Neural cell (in vitro differentiated cells): ENCODE measurements at regions not wholly inside any gene's neighbourhood (a gene's known extent, or its start where the extent isn't known, plus 50 kb on each side); places are given as distances from the start of the nearest gene placed in this dataset.

Experiments
- H2AFZ ChIP-seq: fragments of 200-600, 300-800 bp; sonication (generic), shearing (Covaris generic); 2 replicates; pipeline ENCODE4 v1.6.0; 2014; ENCODE audit warnings: low read depth, mild to moderate bottlenecking, antibody characterized with exemption, low read length, moderate library complexity
- H3F3A ChIP-seq: fragments of 200-600 bp; shearing (Covaris generic); 2 replicates; pipeline ENCODE4 v1.6.1; 2016; ENCODE audit warnings: mild to moderate bottlenecking, moderate library complexity, mixed read lengths, antibody characterized with exemption, low read length; ENCODE audit not compliant: insufficient read depth, poor library complexity, severe bottlenecking
- H3K27ac ChIP-seq: fragments of 200-600, 300-800 bp; sonication (generic), shearing (Covaris generic); 2 replicates; pipeline ENCODE4 v1.5.1; 2014; ENCODE audit warnings: mild to moderate bottlenecking, low read length, moderate library complexity
- H3K27me3 ChIP-seq: fragments of 300-800, 200-600 bp; sonication (generic), shearing (Covaris generic); 2 replicates; pipeline ENCODE4 v1.6.0; 2014; ENCODE audit warnings: mild to moderate bottlenecking, low read depth, low read length, moderate library complexity; ENCODE audit not compliant: insufficient read depth
- H3K36me3 ChIP-seq: fragments of 300-800, 200-600 bp; sonication (generic), shearing (Covaris generic); 2 replicates; pipeline ENCODE4 v1.5.1; 2014; ENCODE audit warnings: mild to moderate bottlenecking, antibody characterized with exemption, low read length, moderate library complexity; ENCODE audit not compliant: insufficient read depth
- H3K4me2 ChIP-seq: fragments of 300-800, 200-600 bp; sonication (generic), shearing (Covaris generic); 2 replicates; pipeline ENCODE4 v1.6.0; 2014; ENCODE audit warnings: mild to moderate bottlenecking, low read length
- H3K4me3 ChIP-seq: fragments of 300-800, 200-600 bp; sonication (generic), shearing (Covaris generic); 2 replicates; pipeline ENCODE4 v1.5.1; 2014; ENCODE audit warnings: mild to moderate bottlenecking, low read length, moderate library complexity
- H3K79me2 ChIP-seq: fragments of 200-600 bp; shearing (Covaris generic); replicated peaks from 2 replicates; pipeline ENCODE4 v1.6.0; 2014; ENCODE audit warnings: mild to moderate bottlenecking, low read length, moderate library complexity; ENCODE audit not compliant: insufficient read depth
- H3K9ac ChIP-seq: fragments of 300-800, 200-600 bp; sonication (generic), shearing (Covaris generic); 2 replicates; pipeline ENCODE4 v1.6.1; 2016; ENCODE audit warnings: mild to moderate bottlenecking, low read length, mixed read lengths
- H3K9me2 ChIP-seq: fragments of 200-600 bp; shearing (Covaris generic); 2 replicates; pipeline ENCODE4 v1.6.1; 2016; ENCODE audit warnings: mild to moderate bottlenecking, low read length, mixed read lengths; ENCODE audit not compliant: insufficient read depth
- H3K9me3 ChIP-seq: fragments of 200-600, 300-800 bp; sonication (generic), shearing (Covaris generic); 2 replicates; pipeline ENCODE4 v1.6.1; 2016; ENCODE audit warnings: mild to moderate bottlenecking, mixed run types, low read length, moderate library complexity, mixed read lengths
- H4K20me1 ChIP-seq: fragments of 200-600 bp; shearing (Covaris generic); 2 replicates; pipeline ENCODE4 v1.6.1; 2016; ENCODE audit warnings: mild to moderate bottlenecking, mixed run types; ENCODE audit not compliant: insufficient read depth
- CTCF ChIP-seq: fragments of 450-650 bp; IDR thresholded peaks from 2 replicates; pipeline ENCODE4 v1.5.1; 2014; ENCODE audit warnings: antibody characterized with exemption, mild to moderate bottlenecking, moderate library complexity; ENCODE audit not compliant: poor library complexity, severe bottlenecking
- EP300 ChIP-seq: fragments of 450-650 bp; conservative IDR thresholded peaks from 2 replicates; pipeline ENCODE4 v1.6.1; 2014; ENCODE audit warnings: antibody characterized with exemption, mild to moderate bottlenecking, moderate library complexity; ENCODE audit not compliant: poor library complexity, severe bottlenecking
- EZH2 ChIP-seq: fragments of 200-600, 300-800 bp; shearing (Covaris generic), sonication (generic); IDR thresholded peaks from 2 replicates; pipeline ENCODE4 v1.6.1; 2014; ENCODE audit warnings: antibody characterized with exemption, low read length, borderline replicate concordance, mild to moderate bottlenecking; ENCODE audit not compliant: insufficient read depth, poor library complexity, severe bottlenecking
- MXI1 ChIP-seq: fragments of 450-650 bp; conservative IDR thresholded peaks from 2 replicates; pipeline ENCODE4 v1.6.1; 2014; ENCODE audit warnings: antibody characterized with exemption, mild to moderate bottlenecking; ENCODE audit not compliant: poor library complexity, severe bottlenecking
- POLR2AphosphoS5 ChIP-seq: IDR thresholded peaks from 2 replicates; pipeline ENCODE4 v1.6.1; 2012
- RAD21 ChIP-seq: fragments of 450-650 bp; conservative IDR thresholded peaks from 2 replicates; pipeline ENCODE4 v1.6.1; 2014; ENCODE audit warnings: antibody characterized with exemption, mild to moderate bottlenecking, moderate library complexity
- REST ChIP-seq: IDR thresholded peaks from 2 replicates; pipeline ENCODE4 v1.6.1; 2012; ENCODE audit warnings: borderline replicate concordance
- SMC3 ChIP-seq: fragments of 450-650 bp; conservative IDR thresholded peaks from 2 replicates; pipeline ENCODE4 v1.6.1; 2014; ENCODE audit warnings: antibody characterized with exemption, mild to moderate bottlenecking, moderate library complexity; ENCODE audit not compliant: poor library complexity
- TAF1 ChIP-seq: IDR thresholded peaks from 2 replicates; pipeline ENCODE4 v1.6.1; 2012; ENCODE audit warnings: low read depth

GRCh38 chr1:4139646-4140045 is 239.6 kb upstream of the C1orf174 start:
- no peaks in the 10 kb centered on the region for H4K20me1 ChIP-seq
- no peaks in the 10 kb centered on the region for H3F3A ChIP-seq
- no peak overlapping the region for H3K4me2 ChIP-seq
- no peak overlapping the region for H2AFZ ChIP-seq
- H3K27ac ChIP-seq, result no peak overlapping the region
- H3K9ac ChIP-seq, result no peak overlapping the region
- H3K4me3 ChIP-seq, result no peak overlapping the region
- no peaks in the 10 kb centered on the region for H3K9me3 ChIP-seq
- no peaks in the 10 kb centered on the region for H3K27me3 ChIP-seq
- no peaks in the 10 kb centered on the region for H3K36me3 ChIP-seq
- H3K9me2 ChIP-seq, result no peaks in the 10 kb centered on the region
- no peak for TF ChIP-seq TAF1
- TF ChIP-seq POLR2AphosphoS5, result no peak
- TF ChIP-seq RAD21, result no peak
- TF ChIP-seq EZH2, result no peak
- no peak for TF ChIP-seq MXI1
- no peaks in the 10 kb centered on the region for H3K79me2 ChIP-seq

GRCh38 chr1:4140241-4140640 is 240.2 kb upstream of the C1orf174 start:
- H3K9ac ChIP-seq, result no peak overlapping the region

More at GRCh38 chr1:4140241-4140640, 240.2 kb upstream of the C1orf174 start:
- H4K20me1 ChIP-seq, result no peaks in the 10 kb centered on the region
- no peaks in the 10 kb centered on the region for H3K9me3 ChIP-seq
- H3K36me3 ChIP-seq, result no peaks in the 10 kb centered on the region
- no peaks in the 10 kb centered on the region for H3K27me3 ChIP-seq
- no peaks in the 10 kb centered on the region for H3F3A ChIP-seq
- no peak overlapping the region for H3K4me3 ChIP-seq
- TF ChIP-seq EZH2 (no peak), REST (no peak), CTCF (no peak), SMC3 (no peak), TAF1 (no peak), POLR2AphosphoS5 (no peak), RAD21 (no peak), MXI1 (no peak), EP300 (no peak)
- no peak overlapping the region for H3K4me2 ChIP-seq
- no peak overlapping the region for H3K27ac ChIP-seq
- H3K79me2 ChIP-seq, result no peaks in the 10 kb centered on the region
- H2AFZ ChIP-seq, result no peak overlapping the region
- H3K9me2 ChIP-seq, result no peaks in the 10 kb centered on the region
